GM12801 (cell line): ENCODE measurements at regions not wholly inside any gene's neighbourhood (a gene's known extent, or its start where the extent isn't known, plus 50 kb on each side); places are given as distances from the start of the nearest gene placed in this dataset.

Experiments
- CTCF ChIP-seq: IDR thresholded peaks from one replicate; pipeline ENCODE4 v1.5.1; 2011; ENCODE audit warnings: control low read depth; ENCODE audit not compliant: insufficient read length; ENCODE audit errors: extremely low read depth

GRCh38 chr16:52280086-52280485 is 266.9 kb downstream of the TOX3 start:
- no peak for TF ChIP-seq CTCF

- TF ChIP-seq CTCF: no peak
These were observed 275.7 kb downstream of the TOX3 start for GRCh38 chr16:52271088-52271750.

- TF ChIP-seq CTCF: no peak
These were observed 281.5 kb downstream of the TOX3 start for GRCh38 chr16:52265446-52265861.

GRCh38 chr16:52257534-52257933 is 289.4 kb downstream of the TOX3 start:
- TF ChIP-seq CTCF: no peak

- TF ChIP-seq CTCF: no peak
These were observed 290.4 kb downstream of the TOX3 start for GRCh38 chr16:52256310-52257078.

GRCh38 chr16:52254746-52255145 is 292.2 kb downstream of the TOX3 start:
- no peak for TF ChIP-seq CTCF

- no peak for TF ChIP-seq CTCF
These were observed 294.3 kb downstream of the TOX3 start for GRCh38 chr16:52252680-52253079.
